ENCODE measurements at regions not wholly inside any gene's neighbourhood (a gene's known extent, or its start where the extent isn't known, plus 50 kb on each side); places are given as distances from the start of the nearest gene placed in this dataset.
A peak's percentile ranks its signal among the peaks of the same experiment; 100 is the strongest.

DNA sequence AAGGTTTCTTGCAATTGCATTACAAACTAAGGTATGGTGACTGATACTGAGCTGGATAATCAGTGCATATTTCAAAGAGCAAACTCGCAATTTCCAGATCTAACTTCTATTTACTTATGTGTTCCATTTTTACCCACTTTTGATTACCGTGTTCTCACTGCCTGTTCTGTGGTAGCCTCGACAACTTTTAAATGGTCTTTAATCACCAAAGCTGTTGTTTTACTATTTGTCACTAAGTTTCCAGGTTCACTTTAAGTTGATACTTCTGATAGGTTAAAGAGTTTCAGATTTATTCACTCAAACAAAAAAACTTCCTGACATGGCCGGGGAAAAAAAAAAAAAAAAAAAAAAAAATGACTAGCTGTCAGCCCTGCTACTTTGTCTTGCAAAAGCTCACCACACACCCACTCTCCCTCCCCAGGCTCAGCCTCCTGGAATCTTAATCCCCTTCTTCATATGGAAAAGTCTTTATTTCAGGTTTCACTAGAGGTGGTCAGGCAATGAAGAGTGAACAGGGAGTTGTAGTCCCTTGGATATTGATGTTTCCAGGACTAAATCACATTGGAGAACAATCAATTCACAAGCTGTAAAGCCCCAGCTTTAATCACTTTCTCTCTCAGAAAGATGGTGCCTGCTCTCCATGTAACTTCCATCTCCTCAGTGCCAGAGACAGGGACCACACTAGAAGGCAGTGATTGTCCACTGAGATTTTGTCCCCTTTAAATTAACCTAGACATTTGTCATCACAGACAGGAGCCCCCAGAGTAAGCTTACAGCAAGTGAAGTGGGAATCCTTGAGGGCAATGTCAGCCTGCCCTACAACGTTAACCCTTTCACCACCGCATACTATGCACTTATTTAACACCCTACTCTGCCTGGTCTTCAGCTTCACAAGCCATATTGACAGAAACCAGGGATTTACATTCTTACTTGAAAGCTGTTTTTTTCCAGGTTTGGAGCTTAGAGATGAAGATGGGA is 749.1 kb upstream of the SORCS1 start:
- DNase-seq (ENCODE audit: low spot score in 2 of 2) = no peak
- WGBS, 2 donors = 15 to 22% methylated on average over 6 of the region's 6 CpGs
- peak overlapping the region; percentile 85 to 94 (median 87) for H3K27ac ChIP-seq
- H3K27me3 ChIP-seq = peaks cover 0 to 17% of the 10 kb centered on the region in 2 donors
- peak in 1 of 2 donors; percentile 24 for TF ChIP-seq POLR2A (IDR thresholded peaks at IDR 0.05)
- TF ChIP-seq, protein P1, sequence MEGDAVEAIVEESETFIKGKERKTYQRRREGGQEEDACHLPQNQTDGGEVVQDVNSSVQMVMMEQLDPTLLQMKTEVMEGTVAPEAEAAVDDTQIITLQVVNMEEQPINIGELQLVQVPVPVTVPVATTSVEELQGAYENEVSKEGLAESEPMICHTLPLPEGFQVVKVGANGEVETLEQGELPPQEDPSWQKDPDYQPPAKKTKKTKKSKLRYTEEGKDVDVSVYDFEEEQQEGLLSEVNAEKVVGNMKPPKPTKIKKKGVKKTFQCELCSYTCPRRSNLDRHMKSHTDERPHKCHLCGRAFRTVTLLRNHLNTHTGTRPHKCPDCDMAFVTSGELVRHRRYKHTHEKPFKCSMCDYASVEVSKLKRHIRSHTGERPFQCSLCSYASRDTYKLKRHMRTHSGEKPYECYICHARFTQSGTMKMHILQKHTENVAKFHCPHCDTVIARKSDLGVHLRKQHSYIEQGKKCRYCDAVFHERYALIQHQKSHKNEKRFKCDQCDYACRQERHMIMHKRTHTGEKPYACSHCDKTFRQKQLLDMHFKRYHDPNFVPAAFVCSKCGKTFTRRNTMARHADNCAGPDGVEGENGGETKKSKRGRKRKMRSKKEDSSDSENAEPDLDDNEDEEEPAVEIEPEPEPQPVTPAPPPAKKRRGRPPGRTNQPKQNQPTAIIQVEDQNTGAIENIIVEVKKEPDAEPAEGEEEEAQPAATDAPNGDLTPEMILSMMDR (IDR thresholded peaks at IDR 0.05) = no peak
- H3K9me3 ChIP-seq = no peaks in the 10 kb centered on the region
- H3K4me3 ChIP-seq = peak overlapping the region; percentile 41 to 58 (median 48)
- no peaks in the 10 kb centered on the region for H3K36me3 ChIP-seq
- H3K4me1 ChIP-seq = peaks cover 0 to 7% (median 2%) of the 10 kb centered on the region in 4 donors

DNA sequence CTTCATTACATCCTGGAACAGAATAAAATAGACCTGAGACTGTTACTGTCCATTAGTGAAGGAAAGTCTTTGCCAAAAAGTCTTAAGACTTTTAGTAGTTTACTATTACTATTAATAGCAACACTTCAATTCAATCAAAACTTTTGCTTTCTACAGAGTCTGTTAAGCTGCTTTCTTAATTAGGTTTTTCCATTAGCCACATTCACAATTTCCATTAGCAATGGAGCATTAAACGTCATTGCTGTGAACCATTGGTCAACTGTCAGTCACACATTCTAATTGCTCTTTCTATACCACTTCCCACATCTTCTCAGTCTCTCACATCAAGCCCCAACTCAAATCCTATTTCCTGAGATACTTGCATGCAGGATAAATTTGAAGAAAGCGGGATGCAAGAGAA is 736.6 kb upstream of the SORCS1 start:
- DNase-seq (ENCODE audit: low spot score in 2 of 2) = no peak
- Histone ChIP-seq H3K36me3 (no peaks in the 10 kb centered on the region), H3K9me3 (no peaks in the 10 kb centered on the region), H3K4me1 (no peaks in the 10 kb centered on the region), H3K27ac (no peak overlapping the region), H3K4me3 (no peak overlapping the region), H3K27me3 (no peaks in the 10 kb centered on the region)
- WGBS, 2 donors = 73 to 83% methylated on average over 2 of the region's 2 CpGs
- TF ChIP-seq EP300 (IDR thresholded peaks at IDR 0.05) (no peak), POLR2A (IDR thresholded peaks at IDR 0.05) (no peak)
- TF ChIP-seq, protein P1 (IDR thresholded peaks at IDR 0.05) = no peak

DNA sequence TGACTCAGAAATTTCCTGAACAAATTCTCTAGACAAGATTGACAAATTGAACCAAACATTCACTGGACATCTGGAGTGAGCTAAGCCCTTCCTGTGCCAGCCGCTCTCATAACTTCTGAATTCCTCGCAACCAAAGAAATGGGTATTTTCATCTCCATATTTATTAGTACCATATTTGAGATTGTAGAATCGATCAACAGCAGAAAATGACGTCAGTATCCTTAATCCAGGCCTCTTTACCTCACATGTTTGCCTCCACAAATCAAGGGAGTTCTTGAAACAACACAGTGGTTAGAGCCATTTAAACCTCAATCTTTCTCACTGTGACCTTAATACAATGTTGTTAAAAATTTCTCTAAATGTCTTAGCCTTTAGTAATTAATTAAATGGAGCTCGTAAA is 735.6 kb upstream of the SORCS1 start:
- TF ChIP-seq EP300 (IDR thresholded peaks at IDR 0.05) (no peak), POLR2A (IDR thresholded peaks at IDR 0.05) (no peak)
- TF ChIP-seq, protein P1 (IDR thresholded peaks at IDR 0.05) = no peak
- Histone ChIP-seq H3K4me1 (no peaks in the 10 kb centered on the region), H3K9me3 (peaks cover 0 to 5% (median 0%) of the 10 kb centered on the region in 4 donors), H3K27me3 (no peaks in the 10 kb centered on the region), H3K36me3 (no peaks in the 10 kb centered on the region), H3K27ac (no peak overlapping the region), H3K4me3 (no peak overlapping the region)
- 78 to 87% methylated on average over 5 of the region's 5 CpGs for WGBS, 2 donors
- DNase-seq (ENCODE audit: low spot score in 2 of 2) = no peak

DNA sequence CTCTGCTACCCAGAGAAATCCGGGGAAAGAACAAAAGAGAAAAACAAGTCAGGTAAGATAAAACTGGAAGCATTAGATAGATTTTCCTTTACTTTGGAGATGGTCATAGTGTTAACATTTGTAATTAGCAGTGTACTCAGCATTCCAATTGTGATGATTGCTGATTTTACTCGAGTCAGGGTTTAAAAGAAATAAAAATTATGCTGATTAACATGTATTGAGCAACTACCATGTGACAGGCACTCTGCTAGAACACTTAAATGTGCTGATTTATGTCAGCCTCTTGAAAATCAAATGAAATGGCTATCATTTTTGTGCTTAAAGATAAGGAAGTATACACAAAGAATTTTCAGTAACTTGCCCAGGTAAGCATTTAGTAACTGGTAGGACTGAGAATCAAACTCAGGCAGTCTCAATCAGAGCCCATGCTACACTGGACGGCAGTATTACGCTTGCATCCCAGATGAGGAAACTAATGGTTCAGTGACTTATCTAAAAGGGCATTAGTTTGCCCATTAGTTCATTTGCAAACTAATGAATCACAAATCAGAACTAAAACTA is 735.1 kb upstream of the SORCS1 start:
- no peak overlapping the region for H3K4me3 ChIP-seq
- no peaks in the 10 kb centered on the region for H3K36me3 ChIP-seq
- H3K27me3 ChIP-seq = no peaks in the 10 kb centered on the region
- no peaks in the 10 kb centered on the region for H3K4me1 ChIP-seq
- H3K9me3 ChIP-seq = peaks cover 0 to 5% (median 0%) of the 10 kb centered on the region in 4 donors
- H3K27ac ChIP-seq = no peak overlapping the region
- DNase-seq (ENCODE audit: low spot score in 2 of 2) = no peak
- TF ChIP-seq, protein P1 (IDR thresholded peaks at IDR 0.05) = no peak
- TF ChIP-seq EP300 (IDR thresholded peaks at IDR 0.05) = no peak
- no peak for TF ChIP-seq POLR2A (IDR thresholded peaks at IDR 0.05)
- 70 to 72% methylated on average over 4 of the region's 4 CpGs for WGBS, 2 donors

DNA sequence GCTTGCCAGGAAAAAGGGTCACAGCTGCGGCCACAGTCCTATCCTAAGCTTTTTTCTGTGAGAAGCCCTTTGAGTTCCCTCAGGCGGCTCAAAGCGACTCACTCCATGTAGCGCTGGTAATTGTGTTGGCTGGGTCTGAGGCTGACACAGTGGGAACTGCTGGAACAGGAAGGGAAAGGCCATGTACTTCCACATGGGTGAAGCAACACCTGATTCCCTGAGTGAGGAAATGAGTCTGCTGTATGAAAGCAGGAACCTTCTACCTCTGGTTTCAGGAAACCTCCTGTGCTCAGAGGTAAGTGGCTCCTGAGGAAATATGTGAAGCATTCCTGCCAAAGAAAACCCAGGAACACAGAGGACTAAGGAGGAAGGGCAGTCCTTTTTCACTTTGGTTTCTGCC is 734.6 kb upstream of the SORCS1 start:
- 78 to 79% methylated on average over 4 of the region's 4 CpGs for WGBS, 2 donors
- no peaks in the 10 kb centered on the region for H3K4me1 ChIP-seq
- peaks cover 0 to 5% (median 0%) of the 10 kb centered on the region in 4 donors for H3K9me3 ChIP-seq
- no peaks in the 10 kb centered on the region for H3K36me3 ChIP-seq
- no peak overlapping the region for H3K4me3 ChIP-seq
- TF ChIP-seq EP300 (IDR thresholded peaks at IDR 0.05) (no peak), POLR2A (IDR thresholded peaks at IDR 0.05) (no peak)
- TF ChIP-seq, protein P1 (IDR thresholded peaks at IDR 0.05) = no peak
- DNase-seq (ENCODE audit: low spot score in 2 of 2) = no peak
- H3K27me3 ChIP-seq = no peaks in the 10 kb centered on the region
- no peak overlapping the region for H3K27ac ChIP-seq

Measured in tibial nerve (tissue), 4 donors.